HepG2 (cell line): ENCODE measurements at regions not wholly inside any gene's neighbourhood (a gene's known extent, or its start where the extent isn't known, plus 50 kb on each side); places are given as distances from the start of the nearest gene placed in this dataset.

Experiments
- ATAC-seq: fragments of 200-7000 bp; cut with Tn5 transposase; 3 replicates; pipeline ENCODE4 v1.9.1; 2020; ENCODE audit warnings: mild to moderate bottlenecking, moderate library complexity
- BruUV-seq: library from RNA; stranded (reverse); fragments of 400-500 nt; replicated peaks from 2 replicates; lab custom pipeline; 2021; lab: Mats Ljungman, UMichigan
- CTCF ChIA-PET: fragments of 300-600 bp; formaldehyde crosslinking; extraction: SDS; loops from one replicate; lab custom pipeline; 2021; ENCODE audit warnings: low total read pairs, inconsistent platforms, low intra/inter-chr PET ratio; lab: Yijun Ruan, JAX
- POLR2A ChIA-PET: fragments of 350-600 bp; sonication (Branson Sonifier 250); formaldehyde crosslinking; loops from one replicate; lab custom pipeline; 2020; ENCODE audit warnings: antibody characterized with exemption, inconsistent platforms; lab: Yijun Ruan, JAX
- DNase-seq: peaks from one replicate; pipeline ENCODE4 v3.0.0-alpha.2; 2015; ENCODE audit warnings: low spot score
- FAIRE-seq: peaks from 3 replicates; lab custom pipeline; 2011; peaks lifted over from hg19 to GRCh38; lab: Jason Lieb, UNC
- H2AFZ ChIP-seq: one replicate; pipeline ENCODE4 v1.6.1; 2011; ENCODE audit warnings: low read length, inconsistent platforms
- H3K27ac ChIP-seq: fragments of 300-600 bp; 3 replicates; pipeline ENCODE4 v1.8.0; 2011; ENCODE audit warnings: mixed run types, mild to moderate bottlenecking, mixed read lengths, low read length, inconsistent platforms; ENCODE audit not compliant: insufficient read depth; ENCODE audit errors: extremely low read length
- H3K27me3 ChIP-seq, 2 experiments: fragments of 200-600 bp in 1 of 2; 2 replicates in 1 of 2; 3 replicates in 1 of 2; pipeline versions ENCODE4 v1.6.0 to v1.8.0; 2011; ENCODE audit warnings: low read length in 2 of 2, mild to moderate bottlenecking in 2 of 2, moderate library complexity in 2 of 2, inconsistent platforms in 1 of 2; ENCODE audit not compliant: insufficient read depth in 2 of 2, control insufficient read depth in 1 of 2
- H3K36me3 ChIP-seq, 2 experiments: fragments of 200-600 bp in 1 of 2; replicated peaks in 1 of 2; 2 replicates in 1 of 2; 3 replicates in 1 of 2; pipeline versions ENCODE4 v1.5.1 to v1.8.0; 2011; ENCODE audit warnings: low read length in 2 of 2, inconsistent platforms in 1 of 2; ENCODE audit not compliant: insufficient read depth in 2 of 2, control insufficient read depth in 1 of 2
- H3K4me1 ChIP-seq: 2 replicates; pipeline ENCODE4 v1.5.1; 2012; ENCODE audit warnings: low read length, inconsistent platforms; ENCODE audit not compliant: insufficient read depth
- H3K4me2 ChIP-seq: 2 replicates; pipeline ENCODE4 v1.6.0; 2011; ENCODE audit warnings: low read depth, low read length, inconsistent platforms
- H3K4me3 ChIP-seq, 3 experiments: fragments of 200-600 bp in 1 of 3; sonication (generic), shearing (Covaris generic) in 1 of 3; replicated peaks in 1 of 3; 2 replicates each; pipeline ENCODE4 v1.5.1; 2011 to 2016; ENCODE audit warnings: low read length in 3 of 3, inconsistent platforms in 2 of 3, low read depth in 2 of 3, mild to moderate bottlenecking in 2 of 3, control low read depth in 1 of 3, mixed read lengths in 1 of 3; ENCODE audit not compliant: insufficient read depth in 1 of 3
- H3K79me2 ChIP-seq: one replicate; pipeline ENCODE4 v1.6.1; 2011; ENCODE audit warnings: low read length, inconsistent platforms; ENCODE audit not compliant: insufficient read depth
- H3K9ac ChIP-seq: 2 replicates; pipeline ENCODE4 v1.6.0; 2011; ENCODE audit warnings: mild to moderate bottlenecking, low read depth, low read length, inconsistent platforms; ENCODE audit not compliant: insufficient read depth
- H3K9me3 ChIP-seq: 2 replicates; pipeline ENCODE4 v1.5.1; 2012; ENCODE audit warnings: mild to moderate bottlenecking, low read length
- H4K20me1 ChIP-seq: 2 replicates; pipeline ENCODE4 v1.6.0; 2011; ENCODE audit warnings: inconsistent platforms, mild to moderate bottlenecking, low read length, moderate library complexity; ENCODE audit not compliant: insufficient read depth
- ARID5B ChIP-seq: IDR thresholded peaks from 2 replicates; pipeline ENCODE4 v1.4.0; 2020; ENCODE audit warnings: mild to moderate bottlenecking, missing genetic modification reagents
- CAMTA2 ChIP-seq: sonication (generic); formaldehyde crosslinking; IDR thresholded peaks from 2 replicates; pipeline ENCODE4 v1.4.0; 2020; ENCODE audit warnings: mild to moderate bottlenecking, missing genetic modification reagents, borderline replicate concordance
- CREM ChIP-seq, 2 experiments: sonication (generic) in 1 of 2; formaldehyde crosslinking in 1 of 2; IDR thresholded peaks; 2 replicates each; pipeline versions ENCODE4 v1.4.0 to v1.6.1; 2016 to 2020; ENCODE audit warnings: antibody characterized with exemption in 1 of 2, mild to moderate bottlenecking in 1 of 2, missing genetic modification reagents in 1 of 2
- CTCF ChIP-seq: sonication (generic); formaldehyde crosslinking; IDR thresholded peaks from 2 replicates; pipeline ENCODE4 v1.5.0; 2020; ENCODE audit warnings: mild to moderate bottlenecking, missing genetic modification reagents, moderate library complexity
- HNRNPUL1 ChIP-seq: fragments of 200-400 bp; formaldehyde crosslinking; IDR thresholded peaks from 2 replicates; pipeline ENCODE4 v1.6.1; 2017; ENCODE audit warnings: low read depth, mild to moderate bottlenecking, low read length, moderate library complexity
- MYPOP ChIP-seq: sonication (generic); formaldehyde crosslinking; IDR thresholded peaks from 2 replicates; pipeline ENCODE4 v1.8.1; 2023; ENCODE audit warnings: mild to moderate bottlenecking, moderate library complexity, missing genetic modification reagents
- NAIF1 ChIP-seq: sonication (generic); formaldehyde crosslinking; IDR thresholded peaks from 2 replicates; pipeline ENCODE4 v1.5.0; 2020; ENCODE audit warnings: mild to moderate bottlenecking, missing genetic modification reagents, borderline replicate concordance
- RBM22 ChIP-seq: fragments of 200-400 bp; formaldehyde crosslinking; optimal IDR thresholded peaks from 2 replicates; pipeline ENCODE3; 2017; ENCODE audit warnings: mild to moderate bottlenecking, low read length, moderate library complexity
- SKIL ChIP-seq: sonication (generic); formaldehyde crosslinking; IDR thresholded peaks from 2 replicates; pipeline ENCODE4 v1.8.0; 2022; ENCODE audit warnings: missing genetic modification reagents, mild to moderate bottlenecking, moderate library complexity, borderline replicate concordance
- SOX13 ChIP-seq, 3 experiments: fragments of 450-650 bp in 1 of 3; sonication (generic) in 1 of 3; formaldehyde crosslinking in 1 of 3; IDR thresholded peaks in 2 of 3; conservative IDR thresholded peaks in 1 of 3; 2 replicates each; pipeline versions ENCODE4 v1.5.0 to v1.6.1; 2016 to 2020; ENCODE audit warnings: antibody characterized with exemption in 1 of 3, mild to moderate bottlenecking in 1 of 3, missing compliant biosample characterization in 1 of 3, missing genetic modification reagents in 1 of 3, moderate library complexity in 1 of 3
- ZBTB7A ChIP-seq: sonication (generic); formaldehyde crosslinking; IDR thresholded peaks from 2 replicates; pipeline ENCODE4 v1.8.0; 2022; ENCODE audit warnings: mild to moderate bottlenecking, missing genetic modification reagents
- ZKSCAN1 ChIP-seq: fragments of 150-350 bp; IDR thresholded peaks from 2 replicates; pipeline ENCODE4 v1.6.1; 2014; ENCODE audit warnings: low read length
- ZNF12 ChIP-seq: sonication (generic); formaldehyde crosslinking; IDR thresholded peaks from 2 replicates; pipeline ENCODE4 v1.5.0; 2020; ENCODE audit warnings: missing genetic modification reagents
- ZNF282 ChIP-seq: fragments of 450-650 bp; IDR thresholded peaks from 2 replicates; pipeline ENCODE4 v1.6.1; 2018; ENCODE audit not compliant: partially characterized antibody
- ZNF33A ChIP-seq: sonication (generic); formaldehyde crosslinking; IDR thresholded peaks from 2 replicates; pipeline ENCODE4 v1.5.1; 2020; ENCODE audit warnings: missing genetic modification reagents, mild to moderate bottlenecking, moderate library complexity, borderline replicate concordance
- ZNF550 ChIP-seq: sonication (generic); formaldehyde crosslinking; IDR thresholded peaks from 2 replicates; pipeline ENCODE4 v1.4.0; 2020; ENCODE audit warnings: mild to moderate bottlenecking, missing genetic modification reagents, borderline replicate concordance
- WGBS: methylation state at CpG from one replicate; pipeline ENCODE4 v1.1.6; 2017; ENCODE audit warnings: low lambda C conversion rate; 5-methylcytosine and 5-hydroxymethylcytosine counted together
- in situ Hi-C: cut with HindIII; loops from 2 replicates; pipeline ENCODE4 v1.10.0; 2017; ENCODE audit warnings: low pct_unique_long_range_greater_than_20kb; ENCODE audit not compliant: extremely low pct_ligation_motif_present
- intact Hi-C: fragments of 100-400 bp; cut with micrococcal nuclease; formaldehyde crosslinking; loops from one replicate; pipeline ENCODE4 v1.10.0; 2022; ENCODE audit not compliant: unreplicated experiment

- FAIRE-seq (no peak), DNase-seq (no peak), ATAC-seq (no peak)
- in situ Hi-C loops (no loop called here), intact Hi-C loops (no loop called here)
- Histone ChIP-seq H3K27me3 (peaks cover 12 to 52% of the 10 kb centered on the region in 2 experiments; a peak in 4 of 5 replicates), H3K4me1 (no peaks in the 10 kb centered on the region), H3K9me3 (no peaks in the 10 kb centered on the region), H3K27ac (no peak overlapping the region), H3K79me2 (no peaks in the 10 kb centered on the region), H3K4me2 (no peak overlapping the region), H3K9ac (no peak overlapping the region), H3K4me3 (no peak overlapping the region), H4K20me1 (no peaks in the 10 kb centered on the region), H3K36me3 (no peaks in the 10 kb centered on the region), H2AFZ (no peak overlapping the region)
- TF ChIP-seq ZNF282 (no peak), ZNF12 (CRISPR knock-in tag) (no peak), NAIF1 (CRISPR knock-in tag) (no peak), ZNF550 (CRISPR knock-in tag) (no peak), ZKSCAN1 (no peak), SKIL (CRISPR knock-in tag) (no peak), CAMTA2 (CRISPR knock-in tag) (no peak), ZBTB7A (CRISPR knock-in tag) (no peak), CREM (IDR thresholded peaks at IDR 0.05) (no peak), CREM (CRISPR knock-in tag; IDR thresholded peaks at IDR 0.05) (no peak), MYPOP (no peak), CTCF (CRISPR knock-in tag) (no peak), ARID5B (CRISPR knock-in tag) (no peak), ZNF33A (no peak), SOX13 (IDR thresholded peaks at IDR 0.05) (no peak), SOX13 (CRISPR knock-in tag; conservative IDR thresholded peaks at IDR 0.05 in 1 of 2, IDR thresholded peaks at IDR 0.05 in 1 of 2) (no peak), HNRNPUL1 (no peak), RBM22 (no peak)
- 0% methylated on average over 3 of the region's 9 CpGs for WGBS
- POLR2A ChIA-PET: no interaction called here
- BruUV-seq: no TSS peak
- CTCF ChIA-PET: no interaction called here
Measured at GRCh38 chr22:44390613-44390970, 77.8 kb upstream of the SHISAL1 start.
